Muscle layer of duodenum (tissue), 2 donors: ENCODE measurements at regions not wholly inside any gene's neighbourhood (a gene's known extent, or its start where the extent isn't known, plus 50 kb on each side); places are given as distances from the start of the nearest gene placed in this dataset.

Experiments used
- H3K27ac ChIP-seq: one replicate; pipeline ENCODE4 v1.7.0; 2013; ENCODE audit warnings: mild to moderate bottlenecking, low read length
- H3K27me3 ChIP-seq: one replicate; pipeline ENCODE4 v1.7.0; 2013; ENCODE audit warnings: low read depth, mild to moderate bottlenecking, control low read depth, low read length
- H3K36me3 ChIP-seq, 2 donors: one replicate each; pipeline ENCODE4 v1.7.0; 2013; ENCODE audit warnings: low read length in 2 of 2, control low read depth in 1 of 2, mild to moderate bottlenecking in 1 of 2; ENCODE audit not compliant: insufficient read depth in 2 of 2, control insufficient read depth in 1 of 2
- H3K4me1 ChIP-seq, 2 donors: one replicate each; pipeline ENCODE4 v1.7.0; 2013; ENCODE audit warnings: low read length in 2 of 2, mild to moderate bottlenecking in 2 of 2, control low read depth in 1 of 2, moderate library complexity in 1 of 2; ENCODE audit not compliant: insufficient read depth in 2 of 2, control insufficient read depth in 1 of 2
- H3K4me3 ChIP-seq, 2 donors: one replicate each; pipeline ENCODE4 v1.7.0; 2013; ENCODE audit warnings: low read length in 2 of 2, low read depth in 1 of 2, mild to moderate bottlenecking in 1 of 2
- H3K9me3 ChIP-seq, 2 donors: one replicate each; pipeline ENCODE4 v1.7.0; 2013; ENCODE audit warnings: low read length in 2 of 2, control low read depth in 1 of 2, mild to moderate bottlenecking in 1 of 2; ENCODE audit not compliant: control insufficient read depth in 1 of 2
- donor health status: healthy.

DNA sequence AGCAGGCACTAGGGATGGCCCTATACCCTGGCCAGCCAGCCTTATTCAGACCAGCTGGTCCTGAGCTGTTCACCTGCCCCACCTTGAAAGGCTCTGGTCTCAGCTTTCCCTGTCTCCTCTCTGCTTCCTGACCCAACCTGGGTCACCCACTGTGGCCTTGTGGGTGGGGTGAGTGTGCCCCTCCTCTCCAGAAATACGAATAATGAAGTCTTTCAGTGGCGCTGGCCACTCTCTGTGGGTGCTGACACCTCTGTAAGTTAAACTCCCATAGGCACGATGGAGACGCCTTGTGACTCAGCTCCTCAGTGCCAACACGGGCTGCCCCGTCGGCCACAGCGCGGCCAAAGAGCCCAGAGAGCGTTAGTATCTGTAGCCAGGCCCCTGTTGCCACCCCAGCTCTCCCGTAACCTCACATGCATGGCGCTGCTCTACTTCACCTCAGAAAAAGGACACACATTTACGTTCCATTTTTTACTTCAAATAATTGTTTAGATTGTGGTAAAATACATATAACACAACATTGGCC, 74.6 kb upstream of the SEPTIN5 start:
- Histone ChIP-seq H3K4me1 (no peaks in the 10 kb centered on the region), H3K4me3 (no peak overlapping the region), H3K27ac (no peak overlapping the region), H3K27me3 (no peaks in the 10 kb centered on the region), H3K36me3 (no peaks in the 10 kb centered on the region), H3K9me3 (no peaks in the 10 kb centered on the region)

DNA sequence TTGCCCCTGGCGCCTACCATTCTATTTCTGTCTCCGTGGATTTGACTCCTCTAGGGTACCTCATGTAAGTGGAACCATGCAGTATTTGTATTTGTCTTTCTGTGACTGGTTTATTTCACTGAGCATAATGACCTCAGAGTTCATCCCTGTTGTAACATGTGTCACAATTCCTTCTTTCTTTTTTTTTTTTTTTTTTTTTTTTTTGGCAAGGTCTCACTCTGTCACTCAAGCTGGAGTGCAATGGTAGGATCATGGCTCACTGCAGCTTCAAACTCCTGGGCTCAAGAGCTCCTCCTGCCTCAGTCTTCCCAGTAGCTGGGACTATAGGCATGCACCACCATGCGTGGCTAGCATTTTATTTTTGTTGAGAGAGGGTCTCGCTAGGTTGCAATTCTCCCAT, 74.0 kb upstream of the SEPTIN5 start:
- Histone ChIP-seq H3K27me3 (no peaks in the 10 kb centered on the region), H3K36me3 (no peaks in the 10 kb centered on the region), H3K9me3 (no peaks in the 10 kb centered on the region), H3K4me3 (no peak overlapping the region), H3K4me1 (no peaks in the 10 kb centered on the region), H3K27ac (no peak overlapping the region)

DNA sequence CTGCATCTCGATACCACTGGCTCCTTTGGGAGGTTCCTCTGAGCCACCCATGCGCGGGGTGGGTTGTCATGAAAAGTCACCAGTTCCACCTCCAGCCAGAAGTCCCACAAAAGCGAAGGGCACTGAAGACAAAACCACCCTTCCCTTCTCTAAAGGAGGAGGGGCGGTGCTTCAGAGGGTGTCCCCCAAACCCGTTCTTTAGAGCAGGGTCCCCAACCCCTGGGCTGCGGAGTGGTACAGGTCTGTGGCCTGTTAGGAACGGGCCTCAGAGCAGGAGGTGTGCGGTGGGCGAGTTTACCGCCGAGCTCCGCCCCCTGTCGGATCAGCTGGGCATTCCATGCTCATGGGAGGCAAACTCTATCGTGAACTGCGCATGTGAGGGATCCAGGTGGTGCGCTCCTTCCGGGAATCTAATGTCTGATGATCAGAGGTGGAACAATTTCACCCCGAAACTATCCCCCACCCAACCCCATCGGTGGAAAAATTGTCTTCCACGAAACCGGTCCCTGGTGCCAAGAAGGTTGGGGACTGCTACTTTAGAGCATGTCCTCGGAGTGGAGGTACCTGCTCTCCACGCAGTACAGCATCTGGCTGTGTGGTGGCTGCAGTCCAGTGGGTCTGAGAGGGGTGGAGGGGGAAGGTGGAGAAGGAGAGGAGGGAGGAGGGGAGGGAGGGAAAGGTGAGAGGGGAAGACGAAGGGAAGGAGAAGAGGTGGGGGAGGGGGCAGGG, 72.9 kb upstream of the SEPTIN5 start:
- Histone ChIP-seq H3K4me3 (no peak overlapping the region), H3K27ac (no peak overlapping the region), H3K9me3 (peaks cover 0 to under 1% of the 10 kb centered on the region in 2 donors), H3K36me3 (no peaks in the 10 kb centered on the region), H3K27me3 (no peaks in the 10 kb centered on the region), H3K4me1 (no peaks in the 10 kb centered on the region)

DNA sequence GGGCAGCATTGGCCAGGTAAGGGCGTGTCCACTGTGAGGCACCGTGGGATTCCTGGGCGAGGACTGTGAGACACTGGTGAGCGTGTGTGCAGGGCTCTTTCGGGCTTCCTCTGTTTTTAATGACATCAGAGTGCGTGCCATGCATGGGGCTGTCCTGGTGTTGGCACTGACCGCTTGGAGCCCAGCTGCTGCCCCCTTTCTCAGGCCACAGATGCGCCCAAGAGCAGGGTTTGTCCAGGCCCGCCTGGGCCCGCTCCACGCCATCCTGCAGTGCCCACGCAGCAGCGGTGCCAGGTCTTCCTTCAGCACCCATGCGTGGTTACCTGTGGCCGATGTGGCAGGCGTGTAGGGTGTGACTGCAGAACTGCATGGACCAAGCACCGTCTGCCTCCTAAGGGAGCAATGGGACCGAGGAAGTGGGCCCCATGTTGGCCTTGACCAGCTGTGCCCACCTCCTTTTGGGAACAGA, 72.3 kb upstream of the SEPTIN5 start:
- no peaks in the 10 kb centered on the region for H3K36me3 ChIP-seq
- no peak overlapping the region for H3K27ac ChIP-seq
- no peak overlapping the region for H3K4me3 ChIP-seq
- H3K4me1 ChIP-seq, result no peaks in the 10 kb centered on the region
- peaks cover 0 to 4% of the 10 kb centered on the region in 2 donors for H3K9me3 ChIP-seq
- H3K27me3 ChIP-seq, result no peaks in the 10 kb centered on the region

DNA sequence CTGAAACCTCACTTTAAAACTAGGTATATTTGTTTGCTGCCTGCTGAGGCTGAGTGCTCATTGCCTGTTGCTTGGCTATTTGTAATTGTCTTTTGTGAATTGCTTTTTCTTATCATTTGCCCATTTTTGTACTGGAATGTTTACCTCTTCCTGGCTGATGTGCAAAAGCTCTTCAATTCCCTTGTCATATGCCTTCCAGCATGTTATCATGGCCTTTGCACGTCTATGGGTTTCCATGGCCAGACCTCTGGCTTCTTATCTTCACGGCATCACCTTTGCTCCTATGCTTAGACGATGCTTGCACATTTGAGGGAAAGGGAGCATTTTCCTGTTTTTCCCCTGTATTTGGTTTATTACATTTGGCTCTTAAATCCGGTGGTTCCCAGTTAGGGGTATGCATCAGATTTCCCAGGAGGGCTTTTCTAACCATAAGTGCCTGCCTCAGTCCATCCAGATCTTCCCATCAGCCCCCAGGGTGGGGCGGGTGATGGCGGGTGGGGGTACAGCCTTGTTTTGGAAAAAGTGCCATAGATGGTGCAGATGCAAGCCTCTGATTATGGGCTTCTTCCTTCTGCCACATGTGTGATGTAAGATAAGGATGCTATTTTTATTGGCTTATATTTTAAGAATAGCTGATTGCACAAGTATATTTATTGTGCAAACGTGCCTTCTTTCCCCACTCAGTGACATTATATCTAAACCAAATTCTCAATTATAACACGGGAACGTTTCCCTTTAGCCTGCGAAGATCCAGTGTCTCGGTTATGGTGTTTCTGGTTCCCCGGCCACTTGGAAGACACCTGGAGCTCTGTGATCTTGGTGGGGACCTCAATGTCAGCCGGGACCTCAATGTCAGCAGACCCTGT, 70.6 kb upstream of the SEPTIN5 start:
- H3K36me3 ChIP-seq, result no peaks in the 10 kb centered on the region
- H3K4me1 ChIP-seq, result no peaks in the 10 kb centered on the region
- peaks cover 8 to 11% of the 10 kb centered on the region in 2 donors for H3K9me3 ChIP-seq
- no peaks in the 10 kb centered on the region for H3K27me3 ChIP-seq
- no peak overlapping the region for H3K4me3 ChIP-seq
- no peak overlapping the region for H3K27ac ChIP-seq

DNA sequence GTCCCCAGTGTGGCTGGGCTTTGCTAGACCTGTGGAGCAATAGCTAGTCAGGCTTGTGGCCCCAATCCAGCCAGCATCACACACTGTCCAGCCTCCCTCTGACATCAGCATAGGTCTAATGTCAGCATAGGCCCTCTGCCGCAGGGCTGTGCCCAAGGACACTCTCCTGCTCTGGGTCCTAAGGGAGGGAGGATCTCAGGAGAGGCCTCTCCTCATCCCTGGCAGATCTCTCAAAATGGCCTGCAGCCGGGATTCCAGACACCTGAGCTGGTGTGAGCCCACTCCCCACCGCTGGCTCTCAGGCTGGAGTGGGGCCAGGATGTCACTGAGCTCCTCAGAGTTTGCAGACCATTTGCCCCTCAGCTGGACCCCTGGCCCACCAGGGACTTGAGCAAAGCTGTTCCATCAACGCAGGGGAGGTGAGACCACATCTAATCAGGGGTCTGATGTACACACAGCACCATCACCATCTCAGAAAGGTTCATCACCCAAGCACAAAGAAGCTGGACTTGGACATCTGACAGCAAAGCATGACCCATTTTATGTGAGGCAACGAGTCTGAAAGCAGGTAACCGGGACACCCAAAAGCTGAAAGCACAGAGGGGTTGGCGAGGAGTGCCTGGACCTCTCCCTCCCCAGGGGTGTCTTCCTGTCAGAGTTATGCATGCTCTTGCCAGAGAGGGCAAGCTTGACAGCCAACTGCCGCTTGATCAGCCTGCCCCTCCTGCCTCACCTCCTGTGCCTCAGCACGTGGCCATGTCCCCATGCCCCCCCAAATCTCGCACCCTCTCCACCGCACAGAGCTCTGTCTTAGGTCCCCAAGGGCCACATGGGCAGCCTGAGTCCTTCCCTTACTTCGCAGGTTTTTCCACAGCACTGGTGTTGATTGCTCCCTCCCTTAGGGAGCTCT, 69.7 kb upstream of the SEPTIN5 start:
- Histone ChIP-seq H3K36me3 (no peaks in the 10 kb centered on the region), H3K27me3 (no peaks in the 10 kb centered on the region), H3K4me3 (no peak overlapping the region), H3K27ac (no peak overlapping the region), H3K4me1 (no peaks in the 10 kb centered on the region), H3K9me3 (peaks cover 9 to 16% of the 10 kb centered on the region in 2 donors)

DNA sequence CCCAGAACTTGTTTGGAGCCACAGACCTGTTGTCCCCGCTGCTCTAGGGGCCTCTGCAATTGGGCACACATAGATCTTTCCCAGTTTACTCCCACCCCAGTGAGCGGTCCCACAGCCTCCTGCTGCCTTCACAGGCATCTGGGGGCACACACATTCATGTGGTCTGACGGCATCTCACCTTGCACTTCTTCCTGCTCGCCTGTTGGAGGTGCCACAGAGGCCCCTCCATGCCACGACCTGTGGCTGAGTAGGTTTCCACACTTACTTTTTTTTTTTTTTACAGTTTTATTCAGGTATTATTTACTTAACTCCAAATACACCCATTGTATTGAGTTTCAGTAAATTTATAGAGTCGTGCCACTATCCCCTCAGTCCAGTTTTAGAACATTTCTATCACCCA, 68.9 kb upstream of the SEPTIN5 start:
- Histone ChIP-seq H3K9me3 (peaks cover 9 to 16% of the 10 kb centered on the region in 2 donors), H3K4me1 (no peaks in the 10 kb centered on the region), H3K36me3 (no peaks in the 10 kb centered on the region), H3K4me3 (no peak overlapping the region), H3K27ac (no peak overlapping the region), H3K27me3 (no peaks in the 10 kb centered on the region)

DNA sequence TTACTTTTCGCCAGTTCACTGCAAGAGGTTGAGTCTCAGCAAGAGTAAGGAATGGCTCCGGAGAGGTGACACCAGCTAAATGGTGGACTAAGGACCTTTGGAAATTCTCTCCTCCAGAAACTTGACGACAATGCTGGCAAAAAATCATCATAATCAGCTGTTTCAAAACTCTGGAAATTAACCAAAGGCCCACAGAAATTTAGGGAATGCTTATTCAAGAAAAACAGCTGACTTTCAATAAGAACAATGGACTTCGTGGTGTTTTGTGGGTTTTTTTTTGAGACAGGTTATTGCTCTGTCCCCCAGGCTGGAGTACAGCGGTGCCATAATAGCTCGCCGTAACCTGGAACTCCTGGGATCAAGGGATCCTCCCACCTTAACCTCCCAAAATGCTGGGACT, 68.4 kb upstream of the SEPTIN5 start:
- Histone ChIP-seq H3K27me3 (no peaks in the 10 kb centered on the region), H3K27ac (no peak overlapping the region), H3K4me3 (no peak overlapping the region), H3K36me3 (no peaks in the 10 kb centered on the region), H3K4me1 (no peaks in the 10 kb centered on the region), H3K9me3 (peaks cover 9 to 16% of the 10 kb centered on the region in 2 donors)

DNA sequence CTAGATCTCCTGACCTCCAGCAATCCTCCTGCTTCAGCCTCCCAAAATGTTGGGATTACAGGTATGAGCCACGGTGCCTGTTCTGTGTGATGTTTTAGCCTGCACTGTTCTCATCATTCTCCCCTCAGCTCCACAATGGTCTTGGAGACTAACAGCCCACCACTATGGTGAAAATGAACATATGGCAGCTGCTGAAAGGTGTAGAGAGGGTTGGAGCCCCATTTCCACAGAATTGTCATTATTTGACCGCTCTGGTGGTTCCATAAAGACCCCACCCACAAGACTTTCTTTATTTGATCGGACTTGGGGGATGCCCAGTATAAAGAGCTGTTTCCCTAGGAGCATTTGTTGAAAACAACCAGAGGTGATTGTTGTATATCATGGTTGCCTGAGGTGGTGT, 67.9 kb upstream of the SEPTIN5 start:
- Histone ChIP-seq H3K27ac (no peak overlapping the region), H3K4me3 (no peak overlapping the region), H3K27me3 (no peaks in the 10 kb centered on the region), H3K9me3 (peaks cover 9 to 16% of the 10 kb centered on the region in 2 donors), H3K4me1 (no peaks in the 10 kb centered on the region), H3K36me3 (no peaks in the 10 kb centered on the region)

DNA sequence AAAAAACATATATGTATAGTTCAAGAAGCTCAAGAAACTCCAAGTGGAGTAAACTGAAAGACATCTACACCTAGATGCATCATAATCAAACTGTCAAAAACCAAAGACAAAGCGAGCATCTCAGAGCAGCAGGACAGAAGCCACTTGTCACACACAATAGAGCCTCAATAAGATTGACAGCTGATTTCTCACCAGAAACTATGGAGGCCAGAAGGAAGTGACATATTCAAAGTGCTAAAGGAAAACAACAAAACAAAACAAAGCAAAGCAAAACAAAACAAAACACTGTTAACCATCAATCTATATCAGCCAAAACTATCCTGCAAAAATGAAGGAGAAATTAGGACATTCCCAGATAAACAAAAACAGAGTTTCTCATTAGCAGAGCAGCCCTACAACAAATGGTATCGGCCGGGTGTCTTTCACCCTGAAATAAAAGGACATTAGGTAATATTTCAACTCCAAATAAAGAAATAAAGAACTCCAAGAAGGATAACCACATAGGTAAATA, 65.8 kb upstream of the SEPTIN5 start:
- Histone ChIP-seq H3K27ac (no peak overlapping the region), H3K27me3 (no peaks in the 10 kb centered on the region)

More for the DNA sequence above, 65.8 kb upstream of the SEPTIN5 start:
- Histone ChIP-seq H3K4me3 (no peak overlapping the region), H3K36me3 (no peaks in the 10 kb centered on the region), H3K9me3 (peaks cover 9 to 16% of the 10 kb centered on the region in 2 donors), H3K4me1 (no peaks in the 10 kb centered on the region)
